ENCODE measurements at regions not wholly inside any gene's neighbourhood (a gene's known extent, or its start where the extent isn't known, plus 50 kb on each side); places are given as distances from the start of the nearest gene placed in this dataset.
A peak's percentile ranks its signal among the peaks of the same experiment; 100 is the strongest.

DNA sequence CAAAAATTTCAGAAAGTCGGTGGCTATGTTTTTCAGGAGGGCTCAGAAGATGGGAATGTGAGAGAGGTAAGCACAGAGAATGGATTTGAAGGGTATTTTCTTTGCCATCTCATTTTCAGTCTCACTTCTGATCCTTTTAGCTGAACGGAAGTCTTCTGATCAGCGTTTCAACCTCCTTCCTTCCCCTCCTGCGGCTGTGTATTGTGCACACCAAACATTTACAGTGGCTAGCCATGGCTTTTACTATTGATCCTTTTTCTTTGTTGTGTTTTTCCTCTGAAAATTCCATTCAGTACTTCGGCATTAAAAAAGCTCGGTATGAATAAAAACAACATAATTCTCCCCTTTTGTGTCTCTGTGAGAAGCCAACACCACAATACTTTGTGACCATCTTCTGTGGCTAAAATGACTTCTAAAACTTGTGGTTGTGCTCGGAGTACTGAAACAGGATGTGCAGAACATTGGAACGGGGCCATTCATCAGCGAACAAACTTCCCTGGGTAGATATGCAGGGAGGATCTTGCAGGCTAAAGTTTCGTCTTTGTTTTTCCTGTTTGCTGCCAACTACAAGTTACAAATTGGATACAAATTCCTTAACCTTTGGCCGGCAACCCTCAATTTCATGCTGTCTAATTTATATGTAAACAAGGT is 260.8 kb upstream of the FAM98A start:
- peaks cover 4% of the 10 kb centered on the region for H3K36me3 Mint-ChIP-seq (ENCODE audit: low read depth)
- H3K4me3 Mint-ChIP-seq = no peak overlapping the region
- H3K27ac Mint-ChIP-seq = peak overlapping the region; percentile 83
- peaks cover 38% of the 10 kb centered on the region for H3K9me3 Mint-ChIP-seq
- H3K4me1 Mint-ChIP-seq = peaks cover 21% of the 10 kb centered on the region
- TF ChIP-seq CTCF (IDR thresholded peaks at IDR 0.05) = no peak
- no peaks in the 10 kb centered on the region for H3K27me3 Mint-ChIP-seq (ENCODE audit: low read depth, poor library complexity)
- DNase-seq = no peak

DNA sequence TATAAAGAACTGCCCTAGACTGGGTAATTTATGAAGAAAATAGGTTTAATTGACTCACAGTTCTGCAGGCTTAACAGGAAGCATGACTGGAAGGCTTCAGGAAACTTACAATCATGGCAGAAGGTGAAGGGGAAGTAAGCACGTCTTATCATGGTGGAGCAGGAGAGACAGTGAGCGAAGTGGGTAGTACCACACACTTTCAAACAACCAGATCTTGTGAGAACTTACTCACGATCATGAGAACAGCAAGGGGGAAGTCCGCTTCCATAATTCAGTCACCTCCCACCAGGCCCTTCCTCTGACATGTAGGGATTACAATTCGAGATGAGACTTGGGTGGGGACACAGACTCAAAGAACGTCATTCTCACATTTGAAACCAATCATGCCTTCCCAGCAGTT is 260.1 kb upstream of the FAM98A start:
- Mint-ChIP-seq H3K27me3 (ENCODE audit: low read depth, poor library complexity) (no peaks in the 10 kb centered on the region), H3K27ac (no peak overlapping the region), H3K4me1 (peaks cover 21% of the 10 kb centered on the region), H3K4me3 (no peak overlapping the region), H3K36me3 (ENCODE audit: low read depth) (peaks cover 6% of the 10 kb centered on the region), H3K9me3 (peaks cover 44% of the 10 kb centered on the region)
- DNase-seq = no peak
- TF ChIP-seq CTCF (IDR thresholded peaks at IDR 0.05) = no peak

DNA sequence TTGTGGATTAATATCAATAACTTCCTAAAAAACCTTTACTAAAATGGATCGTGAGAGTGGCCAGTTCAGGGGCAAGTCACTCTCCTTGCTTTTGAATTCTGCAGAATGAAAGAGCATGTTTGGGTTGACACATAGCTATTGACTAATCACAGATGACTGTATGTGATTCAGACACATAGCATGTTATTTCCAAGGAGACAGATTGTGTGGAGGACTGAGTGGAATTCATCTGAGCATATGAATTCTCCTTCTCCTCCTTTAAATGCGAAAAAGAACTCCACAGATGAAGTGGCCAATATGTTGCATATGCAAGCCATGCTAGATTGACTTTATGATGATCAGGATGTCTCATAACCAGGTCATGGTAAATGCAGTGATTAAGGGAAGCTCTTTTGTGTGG is 249.4 kb upstream of the FAM98A start:
- Mint-ChIP-seq H3K9me3 (peaks cover 28% of the 10 kb centered on the region), H3K27me3 (ENCODE audit: low read depth, poor library complexity) (peaks cover 9% of the 10 kb centered on the region), H3K36me3 (ENCODE audit: low read depth) (peaks cover 19% of the 10 kb centered on the region), H3K27ac (peak overlapping the region; percentile 36), H3K4me3 (no peak overlapping the region), H3K4me1 (peaks cover 17% of the 10 kb centered on the region)
- no peak for TF ChIP-seq CTCF (IDR thresholded peaks at IDR 0.05)
- DNase-seq = no peak

GRCh38 chr2:33839791-33840190 is 240.7 kb upstream of the FAM98A start:
- no peaks in the 10 kb centered on the region for H3K27me3 Mint-ChIP-seq (ENCODE audit: low read depth, poor library complexity)
- no peaks in the 10 kb centered on the region for H3K36me3 Mint-ChIP-seq (ENCODE audit: low read depth)
- no peak overlapping the region for H3K4me3 Mint-ChIP-seq
- no peak for TF ChIP-seq CTCF (IDR thresholded peaks at IDR 0.05)
- no peaks in the 10 kb centered on the region for H3K9me3 Mint-ChIP-seq
- H3K4me1 Mint-ChIP-seq = peaks cover 12% of the 10 kb centered on the region
- DNase-seq = no peak
- H3K27ac Mint-ChIP-seq = no peak overlapping the region

GRCh38 chr2:33836628-33837027 is 237.5 kb upstream of the FAM98A start:
- Mint-ChIP-seq H3K4me3 (no peak overlapping the region), H3K27me3 (ENCODE audit: low read depth, poor library complexity) (no peaks in the 10 kb centered on the region), H3K4me1 (peaks cover 16% of the 10 kb centered on the region), H3K27ac (peak overlapping the region; percentile 61), H3K9me3 (no peaks in the 10 kb centered on the region), H3K36me3 (ENCODE audit: low read depth) (no peaks in the 10 kb centered on the region)
- no peak for TF ChIP-seq CTCF (IDR thresholded peaks at IDR 0.05)
- DNase-seq = no peak

DNA sequence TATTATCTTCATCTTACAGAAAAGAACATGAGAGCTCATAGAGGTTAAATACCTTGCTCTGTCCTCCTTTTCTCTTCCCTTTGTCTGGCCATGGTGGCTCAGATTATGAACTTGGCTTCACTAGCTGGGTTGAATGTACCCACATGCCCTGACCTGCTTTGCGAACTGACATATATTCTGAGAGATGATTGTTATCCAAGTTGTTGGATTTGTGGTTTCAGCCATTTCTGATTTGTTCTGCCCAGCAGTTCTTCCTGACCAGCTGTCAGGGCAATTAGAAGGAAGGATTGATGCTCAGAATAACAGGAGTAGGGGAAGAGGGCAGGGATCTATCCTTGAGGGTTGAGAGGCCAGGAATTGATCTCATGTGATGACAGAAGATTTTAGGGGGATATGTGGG is 236.8 kb upstream of the FAM98A start:
- no peak overlapping the region for H3K4me3 Mint-ChIP-seq
- no peaks in the 10 kb centered on the region for H3K27me3 Mint-ChIP-seq (ENCODE audit: low read depth, poor library complexity)
- H3K36me3 Mint-ChIP-seq (ENCODE audit: low read depth) = no peaks in the 10 kb centered on the region
- DNase-seq = no peak
- no peaks in the 10 kb centered on the region for H3K9me3 Mint-ChIP-seq
- peaks cover 16% of the 10 kb centered on the region for H3K4me1 Mint-ChIP-seq
- H3K27ac Mint-ChIP-seq = peak overlapping the region; percentile 0
- TF ChIP-seq CTCF (IDR thresholded peaks at IDR 0.05) = no peak

All from nephron progenitor cell (in vitro differentiated cells).